ENCODE measurements at regions not wholly inside any gene's neighbourhood (a gene's known extent, or its start where the extent isn't known, plus 50 kb on each side); places are given as distances from the start of the nearest gene placed in this dataset.

GRCh38 chr3:150319900-150320299 is 88.2 kb upstream of the TSC22D2 start:
- no peaks in the 10 kb centered on the region for H4K20me1 ChIP-seq (ENCODE audit: insufficient read depth, low read length)
- H2AFZ ChIP-seq (ENCODE audit: low read length), result no peak overlapping the region
- H3F3A ChIP-seq (ENCODE audit: insufficient read depth, low read length), result no peaks in the 10 kb centered on the region
- no peak for TF ChIP-seq EZH2 (optimal IDR thresholded peaks at IDR 0.05; ENCODE audit: low read depth, low read length)
- TF ChIP-seq CTCF (IDR thresholded peaks at IDR 0.05; ENCODE audit: low read length), result no peak
- TF ChIP-seq EZH2phosphoT487 (IDR thresholded peaks at IDR 0.05; ENCODE audit: low read length), result no peak
- no peak overlapping the region for H3K27ac ChIP-seq (ENCODE audit: low read length)
- no peak for DNase-seq
- no peaks in the 10 kb centered on the region for H3K27me3 ChIP-seq (replicated peaks; ENCODE audit: insufficient read depth, low read length)
- H3K36me3 ChIP-seq (replicated peaks; ENCODE audit: insufficient read depth, low read length), result no peaks in the 10 kb centered on the region
- no peak overlapping the region for H3K9ac ChIP-seq (ENCODE audit: low read length)
- H3K9me2 ChIP-seq (replicated peaks; ENCODE audit: insufficient read depth, low read length), result no peaks in the 10 kb centered on the region
- H3K9me3 ChIP-seq (replicated peaks; ENCODE audit: insufficient read depth, low read length), result no peaks in the 10 kb centered on the region
- H3K4me3 ChIP-seq (ENCODE audit: low read length), result no peak overlapping the region
- H3K79me2 ChIP-seq (ENCODE audit: low read length), result no peaks in the 10 kb centered on the region
- no peaks in the 10 kb centered on the region for H3K4me1 ChIP-seq (ENCODE audit: low read length)
- no peak overlapping the region for H3K4me2 ChIP-seq (ENCODE audit: low read depth, low read length)

GRCh38 chr3:150317469-150317868 is 90.6 kb upstream of the TSC22D2 start:
- no peak overlapping the region for H3K9ac ChIP-seq (ENCODE audit: low read length)
- no peak overlapping the region for H3K4me3 ChIP-seq (ENCODE audit: low read length)
- TF ChIP-seq EZH2 (optimal IDR thresholded peaks at IDR 0.05; ENCODE audit: low read depth, low read length) (no peak), EZH2phosphoT487 (IDR thresholded peaks at IDR 0.05; ENCODE audit: low read length) (no peak), CTCF (IDR thresholded peaks at IDR 0.05; ENCODE audit: low read length) (no peak)
- DNase-seq, result no peak
- H3K9me2 ChIP-seq (replicated peaks; ENCODE audit: insufficient read depth, low read length), result no peaks in the 10 kb centered on the region
- H3K27ac ChIP-seq (ENCODE audit: low read length), result no peak overlapping the region
- no peaks in the 10 kb centered on the region for H3K4me1 ChIP-seq (ENCODE audit: low read length)
- H3K79me2 ChIP-seq (ENCODE audit: low read length), result no peaks in the 10 kb centered on the region
- no peaks in the 10 kb centered on the region for H3F3A ChIP-seq (ENCODE audit: insufficient read depth, low read length)
- no peaks in the 10 kb centered on the region for H3K36me3 ChIP-seq (replicated peaks; ENCODE audit: insufficient read depth, low read length)
- no peak overlapping the region for H3K4me2 ChIP-seq (ENCODE audit: low read depth, low read length)
- no peaks in the 10 kb centered on the region for H3K9me3 ChIP-seq (replicated peaks; ENCODE audit: insufficient read depth, low read length)
- no peak overlapping the region for H2AFZ ChIP-seq (ENCODE audit: low read length)
- no peaks in the 10 kb centered on the region for H4K20me1 ChIP-seq (ENCODE audit: insufficient read depth, low read length)
- H3K27me3 ChIP-seq (replicated peaks; ENCODE audit: insufficient read depth, low read length), result no peaks in the 10 kb centered on the region

GRCh38 chr3:150315721-150316120 is 92.4 kb upstream of the TSC22D2 start:
- Histone ChIP-seq H3K4me3 (ENCODE audit: low read length) (no peak overlapping the region), H3K36me3 (replicated peaks; ENCODE audit: insufficient read depth, low read length) (no peaks in the 10 kb centered on the region), H4K20me1 (ENCODE audit: insufficient read depth, low read length) (no peaks in the 10 kb centered on the region), H3K27ac (ENCODE audit: low read length) (no peak overlapping the region), H3K4me2 (ENCODE audit: low read depth, low read length) (no peak overlapping the region), H3F3A (ENCODE audit: insufficient read depth, low read length) (no peaks in the 10 kb centered on the region), H3K9me3 (replicated peaks; ENCODE audit: insufficient read depth, low read length) (no peaks in the 10 kb centered on the region), H3K4me1 (ENCODE audit: low read length) (no peaks in the 10 kb centered on the region), H2AFZ (ENCODE audit: low read length) (no peak overlapping the region), H3K27me3 (replicated peaks; ENCODE audit: insufficient read depth, low read length) (no peaks in the 10 kb centered on the region), H3K9ac (ENCODE audit: low read length) (no peak overlapping the region), H3K9me2 (replicated peaks; ENCODE audit: insufficient read depth, low read length) (no peaks in the 10 kb centered on the region), H3K79me2 (ENCODE audit: low read length) (no peaks in the 10 kb centered on the region)
- DNase-seq, result no peak
- TF ChIP-seq EZH2phosphoT487 (IDR thresholded peaks at IDR 0.05; ENCODE audit: low read length), result no peak
- no peak for TF ChIP-seq CTCF (IDR thresholded peaks at IDR 0.05; ENCODE audit: low read length)
- TF ChIP-seq EZH2 (optimal IDR thresholded peaks at IDR 0.05; ENCODE audit: low read depth, low read length), result no peak
